WTC11 (cell line): ENCODE measurements at regions not wholly inside any gene's neighbourhood (a gene's known extent, or its start where the extent isn't known, plus 50 kb on each side); places are given as distances from the start of the nearest gene placed in this dataset.

Source experiments
- CREB1 ChIP-seq: sonication (generic); formaldehyde crosslinking; IDR thresholded peaks from 2 replicates; pipeline ENCODE4 v1.8.0; 2023; ENCODE audit warnings: mild to moderate bottlenecking, missing genetic modification reagents
- CREM ChIP-seq: sonication (generic); formaldehyde crosslinking; IDR thresholded peaks from 2 replicates; pipeline ENCODE4 v1.8.1; 2022; ENCODE audit warnings: mild to moderate bottlenecking, missing genetic modification reagents, moderate library complexity
- GABPB1 ChIP-seq: sonication (generic); formaldehyde crosslinking; IDR thresholded peaks from 2 replicates; pipeline ENCODE4 v1.8.1; 2023; ENCODE audit warnings: mild to moderate bottlenecking, missing genetic modification reagents
- NR1H2 ChIP-seq: sonication (generic); formaldehyde crosslinking; IDR thresholded peaks from 2 replicates; pipeline ENCODE4 v1.9.0; 2021; ENCODE audit warnings: mild to moderate bottlenecking, moderate library complexity, missing genetic modification reagents
- TF ChIP-seq, protein P1 (sequence below): sonication (generic); formaldehyde crosslinking; IDR thresholded peaks from 2 replicates; pipeline ENCODE4 v1.8.1; 2023; ENCODE audit warnings: mild to moderate bottlenecking, missing genetic modification reagents, moderate library complexity
- TF ChIP-seq, protein P2 (sequence below): sonication (generic); formaldehyde crosslinking; IDR thresholded peaks from 2 replicates; pipeline ENCODE4 v1.8.0; 2022; ENCODE audit warnings: mild to moderate bottlenecking, missing genetic modification reagents
- TF ChIP-seq, protein P3 (sequence below): fragments of 200-600 bp; IDR thresholded peaks from 2 replicates; pipeline ENCODE4 v1.8.0; 2022; ENCODE audit warnings: antibody characterized with exemption
- TF ChIP-seq, protein P4 (sequence below): sonication (generic); formaldehyde crosslinking; IDR thresholded peaks from 2 replicates; pipeline ENCODE4 v1.8.1; 2022; ENCODE audit warnings: low read depth, mild to moderate bottlenecking, moderate library complexity, missing genetic modification reagents, borderline replicate concordance
- TF ChIP-seq, protein P5 (sequence below): sonication (generic); formaldehyde crosslinking; conservative IDR thresholded peaks from 2 replicates; pipeline ENCODE4 v1.8.1; 2023; ENCODE audit warnings: mild to moderate bottlenecking, low read depth, missing genetic modification reagents, moderate library complexity
- TF ChIP-seq, protein P6 (sequence below): sonication (generic); formaldehyde crosslinking; IDR thresholded peaks from 2 replicates; pipeline ENCODE4 v1.8.0; 2022; ENCODE audit warnings: mild to moderate bottlenecking, missing genetic modification reagents
- TF ChIP-seq, protein P7 (sequence below): sonication (generic); formaldehyde crosslinking; IDR thresholded peaks from 2 replicates; pipeline ENCODE4 v1.8.1; 2022; ENCODE audit warnings: low read depth, missing genetic modification reagents, borderline replicate concordance
- TF ChIP-seq, protein P8 (sequence below): sonication (generic); formaldehyde crosslinking; IDR thresholded peaks from 2 replicates; pipeline ENCODE4 v1.8.1; 2023; ENCODE audit warnings: mild to moderate bottlenecking, moderate library complexity, missing genetic modification reagents
- TF ChIP-seq, protein P9 (sequence below): sonication (generic); formaldehyde crosslinking; IDR thresholded peaks from 2 replicates; pipeline ENCODE4 v1.8.1; 2022; ENCODE audit warnings: missing genetic modification reagents, borderline replicate concordance
- TF ChIP-seq, protein P10 (sequence below): sonication (generic); formaldehyde crosslinking; conservative IDR thresholded peaks from 2 replicates; pipeline ENCODE4 v1.8.1; 2022; ENCODE audit warnings: mild to moderate bottlenecking, missing genetic modification reagents

DNA sequence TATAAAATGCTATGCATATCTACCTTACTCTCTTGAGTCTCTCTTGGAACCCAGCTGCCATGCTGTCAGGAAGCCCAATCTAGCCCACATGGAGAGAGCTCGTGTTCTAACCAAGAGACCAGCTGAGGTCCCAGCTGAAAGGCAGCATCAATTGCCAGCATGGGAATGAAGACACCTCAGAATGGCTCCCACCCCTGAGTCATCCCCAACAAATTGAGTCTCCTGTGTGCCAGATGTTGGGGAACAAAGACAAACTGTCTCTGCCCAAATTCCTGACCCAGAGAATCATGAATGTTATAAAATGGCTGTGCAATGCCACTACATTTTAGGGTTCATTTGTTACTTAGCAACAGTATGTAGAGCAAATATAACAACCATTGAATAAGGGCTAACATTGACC is 105.2 kb upstream of the STX18 start:
- TF ChIP-seq CREB1 (CRISPR knock-in tag) (no peak), CREM (CRISPR knock-in tag) (no peak), NR1H2 (CRISPR knock-in tag) (no peak), GABPB1 (CRISPR knock-in tag) (no peak)
- TF ChIP-seq, protein P1, sequence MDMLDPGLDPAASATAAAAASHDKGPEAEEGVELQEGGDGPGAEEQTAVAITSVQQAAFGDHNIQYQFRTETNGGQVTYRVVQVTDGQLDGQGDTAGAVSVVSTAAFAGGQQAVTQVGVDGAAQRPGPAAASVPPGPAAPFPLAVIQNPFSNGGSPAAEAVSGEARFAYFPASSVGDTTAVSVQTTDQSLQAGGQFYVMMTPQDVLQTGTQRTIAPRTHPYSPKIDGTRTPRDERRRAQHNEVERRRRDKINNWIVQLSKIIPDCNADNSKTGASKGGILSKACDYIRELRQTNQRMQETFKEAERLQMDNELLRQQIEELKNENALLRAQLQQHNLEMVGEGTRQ (CRISPR knock-in tag) = no peak
- TF ChIP-seq, protein P2, sequence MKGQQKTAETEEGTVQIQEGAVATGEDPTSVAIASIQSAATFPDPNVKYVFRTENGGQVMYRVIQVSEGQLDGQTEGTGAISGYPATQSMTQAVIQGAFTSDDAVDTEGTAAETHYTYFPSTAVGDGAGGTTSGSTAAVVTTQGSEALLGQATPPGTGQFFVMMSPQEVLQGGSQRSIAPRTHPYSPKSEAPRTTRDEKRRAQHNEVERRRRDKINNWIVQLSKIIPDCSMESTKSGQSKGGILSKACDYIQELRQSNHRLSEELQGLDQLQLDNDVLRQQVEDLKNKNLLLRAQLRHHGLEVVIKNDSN (CRISPR knock-in tag) = no peak
- TF ChIP-seq, protein P3, sequence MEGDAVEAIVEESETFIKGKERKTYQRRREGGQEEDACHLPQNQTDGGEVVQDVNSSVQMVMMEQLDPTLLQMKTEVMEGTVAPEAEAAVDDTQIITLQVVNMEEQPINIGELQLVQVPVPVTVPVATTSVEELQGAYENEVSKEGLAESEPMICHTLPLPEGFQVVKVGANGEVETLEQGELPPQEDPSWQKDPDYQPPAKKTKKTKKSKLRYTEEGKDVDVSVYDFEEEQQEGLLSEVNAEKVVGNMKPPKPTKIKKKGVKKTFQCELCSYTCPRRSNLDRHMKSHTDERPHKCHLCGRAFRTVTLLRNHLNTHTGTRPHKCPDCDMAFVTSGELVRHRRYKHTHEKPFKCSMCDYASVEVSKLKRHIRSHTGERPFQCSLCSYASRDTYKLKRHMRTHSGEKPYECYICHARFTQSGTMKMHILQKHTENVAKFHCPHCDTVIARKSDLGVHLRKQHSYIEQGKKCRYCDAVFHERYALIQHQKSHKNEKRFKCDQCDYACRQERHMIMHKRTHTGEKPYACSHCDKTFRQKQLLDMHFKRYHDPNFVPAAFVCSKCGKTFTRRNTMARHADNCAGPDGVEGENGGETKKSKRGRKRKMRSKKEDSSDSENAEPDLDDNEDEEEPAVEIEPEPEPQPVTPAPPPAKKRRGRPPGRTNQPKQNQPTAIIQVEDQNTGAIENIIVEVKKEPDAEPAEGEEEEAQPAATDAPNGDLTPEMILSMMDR = no peak
- TF ChIP-seq, protein P4, sequence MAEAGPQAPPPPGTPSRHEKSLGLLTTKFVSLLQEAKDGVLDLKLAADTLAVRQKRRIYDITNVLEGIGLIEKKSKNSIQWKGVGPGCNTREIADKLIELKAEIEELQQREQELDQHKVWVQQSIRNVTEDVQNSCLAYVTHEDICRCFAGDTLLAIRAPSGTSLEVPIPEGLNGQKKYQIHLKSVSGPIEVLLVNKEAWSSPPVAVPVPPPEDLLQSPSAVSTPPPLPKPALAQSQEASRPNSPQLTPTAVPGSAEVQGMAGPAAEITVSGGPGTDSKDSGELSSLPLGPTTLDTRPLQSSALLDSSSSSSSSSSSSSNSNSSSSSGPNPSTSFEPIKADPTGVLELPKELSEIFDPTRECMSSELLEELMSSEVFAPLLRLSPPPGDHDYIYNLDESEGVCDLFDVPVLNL = no peak
- TF ChIP-seq, protein P5, sequence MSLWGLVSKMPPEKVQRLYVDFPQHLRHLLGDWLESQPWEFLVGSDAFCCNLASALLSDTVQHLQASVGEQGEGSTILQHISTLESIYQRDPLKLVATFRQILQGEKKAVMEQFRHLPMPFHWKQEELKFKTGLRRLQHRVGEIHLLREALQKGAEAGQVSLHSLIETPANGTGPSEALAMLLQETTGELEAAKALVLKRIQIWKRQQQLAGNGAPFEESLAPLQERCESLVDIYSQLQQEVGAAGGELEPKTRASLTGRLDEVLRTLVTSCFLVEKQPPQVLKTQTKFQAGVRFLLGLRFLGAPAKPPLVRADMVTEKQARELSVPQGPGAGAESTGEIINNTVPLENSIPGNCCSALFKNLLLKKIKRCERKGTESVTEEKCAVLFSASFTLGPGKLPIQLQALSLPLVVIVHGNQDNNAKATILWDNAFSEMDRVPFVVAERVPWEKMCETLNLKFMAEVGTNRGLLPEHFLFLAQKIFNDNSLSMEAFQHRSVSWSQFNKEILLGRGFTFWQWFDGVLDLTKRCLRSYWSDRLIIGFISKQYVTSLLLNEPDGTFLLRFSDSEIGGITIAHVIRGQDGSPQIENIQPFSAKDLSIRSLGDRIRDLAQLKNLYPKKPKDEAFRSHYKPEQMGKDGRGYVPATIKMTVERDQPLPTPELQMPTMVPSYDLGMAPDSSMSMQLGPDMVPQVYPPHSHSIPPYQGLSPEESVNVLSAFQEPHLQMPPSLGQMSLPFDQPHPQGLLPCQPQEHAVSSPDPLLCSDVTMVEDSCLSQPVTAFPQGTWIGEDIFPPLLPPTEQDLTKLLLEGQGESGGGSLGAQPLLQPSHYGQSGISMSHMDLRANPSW = no peak
- TF ChIP-seq, protein P6, sequence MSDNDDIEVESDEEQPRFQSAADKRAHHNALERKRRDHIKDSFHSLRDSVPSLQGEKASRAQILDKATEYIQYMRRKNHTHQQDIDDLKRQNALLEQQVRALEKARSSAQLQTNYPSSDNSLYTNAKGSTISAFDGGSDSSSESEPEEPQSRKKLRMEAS (CRISPR knock-in tag) = no peak
- TF ChIP-seq, protein P7, sequence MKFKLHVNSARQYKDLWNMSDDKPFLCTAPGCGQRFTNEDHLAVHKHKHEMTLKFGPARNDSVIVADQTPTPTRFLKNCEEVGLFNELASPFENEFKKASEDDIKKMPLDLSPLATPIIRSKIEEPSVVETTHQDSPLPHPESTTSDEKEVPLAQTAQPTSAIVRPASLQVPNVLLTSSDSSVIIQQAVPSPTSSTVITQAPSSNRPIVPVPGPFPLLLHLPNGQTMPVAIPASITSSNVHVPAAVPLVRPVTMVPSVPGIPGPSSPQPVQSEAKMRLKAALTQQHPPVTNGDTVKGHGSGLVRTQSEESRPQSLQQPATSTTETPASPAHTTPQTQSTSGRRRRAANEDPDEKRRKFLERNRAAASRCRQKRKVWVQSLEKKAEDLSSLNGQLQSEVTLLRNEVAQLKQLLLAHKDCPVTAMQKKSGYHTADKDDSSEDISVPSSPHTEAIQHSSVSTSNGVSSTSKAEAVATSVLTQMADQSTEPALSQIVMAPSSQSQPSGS = no peak
- TF ChIP-seq, protein P8, sequence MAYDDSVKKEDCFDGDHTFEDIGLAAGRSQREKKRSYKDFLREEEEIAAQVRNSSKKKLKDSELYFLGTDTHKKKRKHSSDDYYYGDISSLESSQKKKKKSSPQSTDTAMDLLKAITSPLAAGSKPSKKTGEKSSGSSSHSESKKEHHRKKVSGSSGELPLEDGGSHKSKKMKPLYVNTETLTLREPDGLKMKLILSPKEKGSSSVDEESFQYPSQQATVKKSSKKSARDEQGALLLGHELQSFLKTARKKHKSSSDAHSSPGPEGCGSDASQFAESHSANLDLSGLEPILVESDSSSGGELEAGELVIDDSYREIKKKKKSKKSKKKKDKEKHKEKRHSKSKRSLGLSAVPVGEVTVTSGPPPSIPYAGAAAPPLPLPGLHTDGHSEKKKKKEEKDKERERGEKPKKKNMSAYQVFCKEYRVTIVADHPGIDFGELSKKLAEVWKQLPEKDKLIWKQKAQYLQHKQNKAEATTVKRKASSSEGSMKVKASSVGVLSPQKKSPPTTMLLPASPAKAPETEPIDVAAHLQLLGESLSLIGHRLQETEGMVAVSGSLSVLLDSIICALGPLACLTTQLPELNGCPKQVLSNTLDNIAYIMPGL (CRISPR knock-in tag) = no peak
- TF ChIP-seq, protein P9, sequence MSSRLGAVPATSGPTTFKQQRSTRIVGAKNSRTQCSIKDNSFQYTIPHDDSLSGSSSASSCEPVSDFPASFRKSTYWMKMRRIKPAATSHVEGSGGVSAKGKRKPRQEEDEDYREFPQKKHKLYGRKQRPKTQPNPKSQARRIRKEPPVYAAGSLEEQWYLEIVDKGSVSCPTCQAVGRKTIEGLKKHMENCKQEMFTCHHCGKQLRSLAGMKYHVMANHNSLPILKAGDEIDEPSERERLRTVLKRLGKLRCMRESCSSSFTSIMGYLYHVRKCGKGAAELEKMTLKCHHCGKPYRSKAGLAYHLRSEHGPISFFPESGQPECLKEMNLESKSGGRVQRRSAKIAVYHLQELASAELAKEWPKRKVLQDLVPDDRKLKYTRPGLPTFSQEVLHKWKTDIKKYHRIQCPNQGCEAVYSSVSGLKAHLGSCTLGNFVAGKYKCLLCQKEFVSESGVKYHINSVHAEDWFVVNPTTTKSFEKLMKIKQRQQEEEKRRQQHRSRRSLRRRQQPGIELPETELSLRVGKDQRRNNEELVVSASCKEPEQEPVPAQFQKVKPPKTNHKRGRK (CRISPR knock-in tag) = no peak
- TF ChIP-seq, protein P10, sequence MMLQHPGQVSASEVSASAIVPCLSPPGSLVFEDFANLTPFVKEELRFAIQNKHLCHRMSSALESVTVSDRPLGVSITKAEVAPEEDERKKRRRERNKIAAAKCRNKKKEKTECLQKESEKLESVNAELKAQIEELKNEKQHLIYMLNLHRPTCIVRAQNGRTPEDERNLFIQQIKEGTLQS = no peak
